CD14-positive monocyte (primary cell): ENCODE measurements at regions not wholly inside any gene's neighbourhood (a gene's known extent, or its start where the extent isn't known, plus 50 kb on each side); places are given as distances from the start of the nearest gene placed in this dataset.

Source experiments
- DNase-seq, 3 donors: peaks; one replicate each; pipeline ENCODE4 v3.0.0-alpha.2; 2011 to 2022
- H2AFZ ChIP-seq: 2 replicates; pipeline ENCODE4 v1.6.0; 2012; ENCODE audit warnings: mild to moderate bottlenecking, low read depth, low read length, inconsistent platforms; ENCODE audit not compliant: insufficient read depth, poor library complexity, severe bottlenecking
- H3K27ac ChIP-seq, 2 donors: 1 replicate in 1 of 2; 2 replicates in 1 of 2; pipeline ENCODE4 v1.5.1; 2012 to 2013; ENCODE audit warnings: low read length in 2 of 2, control low read depth in 1 of 2, inconsistent platforms in 1 of 2, low read depth in 1 of 2, mild to moderate bottlenecking in 1 of 2
- H3K27me3 ChIP-seq, 2 donors: one replicate each; pipeline versions ENCODE4 v1.6.0 to v1.6.1; 2011 to 2013; ENCODE audit warnings: low read length in 2 of 2; ENCODE audit not compliant: control insufficient read depth in 2 of 2, insufficient read depth in 2 of 2
- H3K36me3 ChIP-seq, 2 donors: replicated peaks in 1 of 2; 1 replicate in 1 of 2; 2 replicates in 1 of 2; pipeline versions ENCODE4 v1.5.1 to v1.6.1; 2012 to 2013; ENCODE audit warnings: low read length in 2 of 2, control low read depth in 1 of 2, inconsistent platforms in 1 of 2, mild to moderate bottlenecking in 1 of 2; ENCODE audit not compliant: insufficient read depth in 2 of 2, control insufficient read depth in 1 of 2
- H3K4me1 ChIP-seq, 2 donors: 1 replicate in 1 of 2; 2 replicates in 1 of 2; pipeline versions ENCODE4 v1.5.1 to v1.6.1; 2012 to 2013; ENCODE audit warnings: low read length in 2 of 2, control low read depth in 1 of 2, inconsistent platforms in 1 of 2, mild to moderate bottlenecking in 1 of 2, moderate library complexity in 1 of 2; ENCODE audit not compliant: insufficient read depth in 2 of 2, control insufficient read depth in 1 of 2
- H3K4me2 ChIP-seq: replicated peaks from 2 replicates; pipeline ENCODE3; 2012; ENCODE audit warnings: low read length, moderate library complexity, mild to moderate bottlenecking; ENCODE audit not compliant: poor library complexity, severe bottlenecking; ENCODE audit errors: extremely low read depth
- H3K4me3 ChIP-seq, 3 experiments: fragments of 200-600 bp in 1 of 3; sonication (generic) in 1 of 3; replicated peaks in 1 of 3; 1 replicate in 2 of 3; 2 replicates in 1 of 3; pipeline ENCODE4 v1.5.1; 2011 to 2013; ENCODE audit warnings: low read length in 3 of 3, mild to moderate bottlenecking in 3 of 3, control low read depth in 2 of 3, low read depth in 2 of 3, inconsistent platforms in 1 of 3, moderate library complexity in 1 of 3
- H3K79me2 ChIP-seq: 2 replicates; pipeline ENCODE4 v1.6.0; 2012; ENCODE audit warnings: mild to moderate bottlenecking, control low read depth, inconsistent platforms, low read length, moderate library complexity; ENCODE audit not compliant: insufficient read depth
- H3K9ac ChIP-seq: 2 replicates; pipeline ENCODE4 v1.6.0; 2017; ENCODE audit warnings: low read length, mild to moderate bottlenecking; ENCODE audit not compliant: insufficient read depth, poor library complexity, severe bottlenecking
- H3K9me3 ChIP-seq, 2 donors: replicated peaks in 1 of 2; 1 replicate in 1 of 2; 2 replicates in 1 of 2; pipeline versions ENCODE4 v1.5.1 to v1.6.1; 2012 to 2013; ENCODE audit warnings: low read length in 2 of 2, control low read depth in 1 of 2; ENCODE audit not compliant: control insufficient read depth in 1 of 2, insufficient read depth in 1 of 2
- H4K20me1 ChIP-seq: 2 replicates; pipeline ENCODE4 v1.6.0; 2012; ENCODE audit warnings: mild to moderate bottlenecking, low read length, control low read depth, moderate library complexity; ENCODE audit not compliant: insufficient read depth
- H3K27ac Mint-ChIP-seq, 7 donors: one replicate each; pipeline ENCODE4 v1.8.0; 2020; ENCODE audit warnings: mild to moderate bottlenecking in 7 of 7, mixed read lengths in 7 of 7, moderate library complexity in 6 of 7, inconsistent platforms in 2 of 7
- H3K27me3 Mint-ChIP-seq, 3 donors: one replicate each; pipeline ENCODE4 v1.8.0; 2021 to 2022; ENCODE audit warnings: low read depth in 3 of 3, mild to moderate bottlenecking in 3 of 3, mixed read lengths in 3 of 3, moderate library complexity in 3 of 3, inconsistent platforms in 1 of 3
- H3K36me3 Mint-ChIP-seq, 2 donors: one replicate each; pipeline ENCODE4 v1.8.0; 2020; ENCODE audit warnings: mixed read lengths in 2 of 2, inconsistent platforms in 1 of 2, mild to moderate bottlenecking in 1 of 2
- H3K4me1 Mint-ChIP-seq: one replicate; pipeline ENCODE4 v1.8.0; 2020; ENCODE audit warnings: mild to moderate bottlenecking, mixed read lengths
- H3K4me3 Mint-ChIP-seq, 2 donors: one replicate each; pipeline ENCODE4 v1.8.0; 2020; ENCODE audit warnings: mild to moderate bottlenecking in 2 of 2, mixed read lengths in 2 of 2, moderate library complexity in 1 of 2
- H3K9me3 Mint-ChIP-seq, 7 donors: one replicate each; pipeline ENCODE4 v1.8.0; 2020 to 2022; ENCODE audit warnings: mixed read lengths in 7 of 7, mild to moderate bottlenecking in 6 of 7, moderate library complexity in 6 of 7, inconsistent platforms in 2 of 7
- CTCF ChIP-seq: fragments of 200-600 bp; IDR thresholded peaks from one replicate; pipeline ENCODE4 v1.8.0; 2022; ENCODE audit warnings: antibody characterized with exemption, mild to moderate bottlenecking
- WGBS: methylation state at CpG from one replicate; pipeline ENCODE4 v1.1.5; 2013; ENCODE audit warnings: missing lambda C conversion rate; ENCODE audit not compliant: insufficient coverage; 5-methylcytosine and 5-hydroxymethylcytosine counted together
- intact Hi-C, 2 donors: fragments of 100-400 bp; cut with micrococcal nuclease; formaldehyde crosslinking; loops; one replicate each; pipeline versions ENCODE4 v1.15.0 to v1.15.1; 2023

- Mint-ChIP-seq H3K27me3 (peaks cover 0 to 4% (median 0%) of the 10 kb centered on the region in 3 donors), H3K36me3 (no peaks in the 10 kb centered on the region), H3K9me3 (no peaks in the 10 kb centered on the region), H3K4me1 (peaks cover 14% of the 10 kb centered on the region), H3K4me3 (no peak overlapping the region), H3K27ac (no peak overlapping the region)
- Histone ChIP-seq H3K27ac (no peak overlapping the region), H3K9ac (no peak overlapping the region), H3K79me2 (no peaks in the 10 kb centered on the region), H2AFZ (no peak overlapping the region), H3K36me3 (no peaks in the 10 kb centered on the region), H3K4me3 (no peak overlapping the region), H3K27me3 (no peaks in the 10 kb centered on the region), H3K4me2 (no peak overlapping the region), H3K4me1 (peaks cover 8 to 14% of the 10 kb centered on the region in 2 donors), H3K9me3 (no peaks in the 10 kb centered on the region), H4K20me1 (no peaks in the 10 kb centered on the region)
- intact Hi-C loops: no loop called here
- no peak for TF ChIP-seq CTCF
- WGBS: 58% methylated on average over 3 of the region's 5 CpGs
- no peak for DNase-seq
Observed at GRCh38 chr18:34650121-34650545, 60.0 kb upstream of the DTNA start.

- Histone ChIP-seq H2AFZ (no peak overlapping the region), H3K27me3 (no peaks in the 10 kb centered on the region), H3K9me3 (no peaks in the 10 kb centered on the region), H3K9ac (no peak overlapping the region), H3K36me3 (no peaks in the 10 kb centered on the region), H3K4me2 (no peak overlapping the region), H3K27ac (no peak overlapping the region), H3K4me3 (no peak overlapping the region), H3K4me1 (peaks cover 8 to 14% of the 10 kb centered on the region in 2 donors), H4K20me1 (no peaks in the 10 kb centered on the region), H3K79me2 (no peaks in the 10 kb centered on the region)
- TF ChIP-seq CTCF: no peak
- DNase-seq: peak in 1 of 3 donors; percentile 4
- intact Hi-C loops: no loop called here
- Mint-ChIP-seq H3K4me1 (peaks cover 14% of the 10 kb centered on the region), H3K36me3 (no peaks in the 10 kb centered on the region), H3K4me3 (peak overlapping the region in 1 of 2 donors; percentile 53), H3K27me3 (peaks cover 0 to 4% (median under 1%) of the 10 kb centered on the region in 3 donors), H3K27ac (peak overlapping the region in 2 of 7 donors; percentile 27 to 68), H3K9me3 (no peaks in the 10 kb centered on the region)
- no CpG with 5 or more reads among the region's 6 CpGs for WGBS
Observed at GRCh38 chr18:34651586-34652369, 58.3 kb upstream of the DTNA start.
